ENCODE measurements at regions not wholly inside any gene's neighbourhood (a gene's known extent, or its start where the extent isn't known, plus 50 kb on each side); places are given as distances from the start of the nearest gene placed in this dataset.
A peak's percentile ranks its signal among the peaks of the same experiment; 100 is the strongest.

- Histone ChIP-seq H3K9me3 (no peaks in the 10 kb centered on the region), H3K4me1 (no peaks in the 10 kb centered on the region), H3K36me3 (ENCODE audit: insufficient read depth in 1 of 2, low read depth in 1 of 2) (no peaks in the 10 kb centered on the region), H3K27me3 (ENCODE audit: insufficient read depth in 3 of 3, low read length in 2 of 3) (no peaks in the 10 kb centered on the region), H3K27ac (no peak overlapping the region), H3K4me3 (no peak overlapping the region)
- ATAC-seq = peak in 1 of 4 donors; percentile 44
- intact Hi-C loops (cut with DNase I) = no loop called here
- WGBS, 3 donors = 61 to 73% (median 63%) methylated on average over 3 of the region's 3 CpGs
- DNase-seq = no peak
- TF ChIP-seq CTCF (IDR thresholded peaks at IDR 0.05) = no peak
Observed at GRCh38 chr6:15752820-15753219, 90.0 kb upstream of the DTNBP1 start.

- H3K9me3 ChIP-seq = no peaks in the 10 kb centered on the region
- DNase-seq = no peak
- intact Hi-C loops (cut with DNase I) = no loop called here
- no peaks in the 10 kb centered on the region for H3K4me1 ChIP-seq
- no peak for ATAC-seq
- H3K36me3 ChIP-seq (ENCODE audit: insufficient read depth in 1 of 2, low read depth in 1 of 2) = no peaks in the 10 kb centered on the region
- no peak overlapping the region for H3K27ac ChIP-seq
- no peaks in the 10 kb centered on the region for H3K27me3 ChIP-seq (ENCODE audit: insufficient read depth in 3 of 3, low read length in 2 of 3)
- WGBS, 3 donors = 47 to 84% (median 59%) methylated on average over 3 of the region's 3 CpGs
- TF ChIP-seq CTCF (IDR thresholded peaks at IDR 0.05) = no peak
- H3K4me3 ChIP-seq = no peak overlapping the region
Observed at GRCh38 chr6:15751721-15752350, 89.0 kb upstream of the DTNBP1 start.

DNA sequence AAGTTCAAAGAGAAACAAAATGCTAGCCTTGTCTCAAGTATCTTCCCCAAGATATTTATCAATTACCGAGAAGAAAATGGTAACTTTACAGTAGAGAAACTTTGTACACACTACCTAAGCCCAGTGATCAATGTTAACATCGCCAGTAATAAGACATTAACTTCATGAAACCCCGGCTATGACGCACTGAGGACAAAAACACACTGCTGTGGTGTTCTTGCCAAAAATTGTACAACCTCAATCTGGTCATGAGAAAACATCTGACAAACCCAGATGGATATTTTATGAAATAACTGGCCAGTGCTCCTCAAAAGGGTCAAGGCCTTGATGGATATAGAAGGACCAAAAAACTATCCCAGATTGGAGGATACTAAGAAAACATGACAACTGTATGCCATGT, 85.5 kb upstream of the DTNBP1 start:
- no peaks in the 10 kb centered on the region for H3K4me1 ChIP-seq

GRCh38 chr6:15747354-15747883, 84.6 kb upstream of the DTNBP1 start:
- H3K27ac ChIP-seq = no peak overlapping the region
- no peak for ATAC-seq
- no peak for DNase-seq
- H3K27me3 ChIP-seq (ENCODE audit: insufficient read depth in 3 of 3, low read length in 2 of 3) = no peaks in the 10 kb centered on the region
- intact Hi-C loops (cut with DNase I) = no loop called here
- no peak for TF ChIP-seq CTCF (IDR thresholded peaks at IDR 0.05)
- H3K36me3 ChIP-seq (ENCODE audit: insufficient read depth in 1 of 2, low read depth in 1 of 2) = no peaks in the 10 kb centered on the region
- H3K4me1 ChIP-seq = no peaks in the 10 kb centered on the region
- no peaks in the 10 kb centered on the region for H3K9me3 ChIP-seq
- H3K4me3 ChIP-seq = no peak overlapping the region
- WGBS, 3 donors = 80 to 92% (median 87%) methylated on average over 2 of the region's 2 CpGs

More for the DNA sequence above, 85.5 kb upstream of the DTNBP1 start:
- Histone ChIP-seq H3K27me3 (ENCODE audit: insufficient read depth in 3 of 3, low read length in 2 of 3) (no peaks in the 10 kb centered on the region), H3K36me3 (ENCODE audit: insufficient read depth in 1 of 2, low read depth in 1 of 2) (no peaks in the 10 kb centered on the region), H3K4me3 (no peak overlapping the region), H3K27ac (no peak overlapping the region), H3K9me3 (no peaks in the 10 kb centered on the region)
- intact Hi-C loops (cut with DNase I) = no loop called here
- 87 to 91% (median 89%) methylated on average over 4 of the region's 4 CpGs for WGBS, 3 donors
- DNase-seq (no peak), ATAC-seq (no peak)
- no peak for TF ChIP-seq CTCF (IDR thresholded peaks at IDR 0.05)

DNA sequence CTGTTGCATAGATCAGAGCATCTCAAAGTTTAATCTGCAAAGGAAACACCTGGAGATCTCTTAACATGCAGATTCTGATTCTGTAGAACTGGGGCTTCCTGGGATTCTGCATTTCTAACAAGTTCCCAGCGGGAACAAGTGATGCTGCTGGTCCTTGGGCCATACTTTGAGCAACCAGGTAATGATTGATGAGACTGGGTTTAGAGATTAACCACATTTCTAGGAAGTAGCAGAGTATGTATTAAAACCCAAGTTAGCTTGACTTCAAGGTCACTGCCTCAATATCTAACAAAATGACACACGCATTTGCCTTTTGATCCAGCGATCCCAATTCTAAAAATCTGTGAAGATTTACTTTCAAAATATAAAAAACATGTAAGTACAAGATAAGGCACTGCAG, 83.0 kb upstream of the DTNBP1 start:
- intact Hi-C loops (cut with DNase I) = no loop called here

More for the DNA sequence above, 83.0 kb upstream of the DTNBP1 start:
- no peak for DNase-seq
- H3K27ac ChIP-seq = no peak overlapping the region
- H3K9me3 ChIP-seq = no peaks in the 10 kb centered on the region
- no peaks in the 10 kb centered on the region for H3K27me3 ChIP-seq (ENCODE audit: insufficient read depth in 3 of 3, low read length in 2 of 3)
- no peaks in the 10 kb centered on the region for H3K4me1 ChIP-seq
- no peak for TF ChIP-seq CTCF (IDR thresholded peaks at IDR 0.05)
- ATAC-seq = no peak
- no peak overlapping the region for H3K4me3 ChIP-seq
- H3K36me3 ChIP-seq (ENCODE audit: insufficient read depth in 1 of 2, low read depth in 1 of 2) = no peaks in the 10 kb centered on the region
- WGBS, 3 donors = 87 to 96% (median 87%) methylated on average over 3 of the region's 3 CpGs
